HCT116 (cell line): ENCODE measurements at regions not wholly inside any gene's neighbourhood (a gene's known extent, or its start where the extent isn't known, plus 50 kb on each side); places are given as distances from the start of the nearest gene placed in this dataset.

Source experiments
- ATAC-seq: fragments of 200-7000 bp; cut with Tn5 transposase; 2 replicates; pipeline ENCODE4 v1.9.1; 2020; ENCODE audit warnings: mild to moderate bottlenecking, moderate library complexity
- BruUV-seq: library from RNA; stranded (reverse); fragments of 400-500 nt; replicated peaks from 2 replicates; lab custom pipeline; 2021; lab: Mats Ljungman, UMichigan
- CTCF ChIA-PET: fragments of 300-600 bp; sonication (Branson Sonifier 250); formaldehyde crosslinking; loops from one replicate; lab custom pipeline; 2021; ENCODE audit warnings: antibody characterized with exemption; lab: Charles Lee
- POLR2A ChIA-PET: fragments of 300-600, 350-600 bp; sonication (Branson Sonifier 250); formaldehyde crosslinking; loops from one replicate; lab custom pipeline; 2021; ENCODE audit warnings: antibody characterized with exemption; lab: Charles Lee
- RAD21 ChIA-PET, 2 experiments: fragments of 300-600 bp; sonication (Branson Sonifier 250); formaldehyde crosslinking; loops; one replicate each; lab custom pipeline; 2023; ENCODE audit warnings: low total read pairs in 2 of 2; ENCODE audit not compliant: uncharacterized antibody in 2 of 2, unreplicated experiment in 2 of 2, low non-redundant PET in 1 of 2; lab: Charles Lee
- DNase-seq: peaks from one replicate; pipeline ENCODE4 v3.0.0-alpha.2; 2010; ENCODE audit warnings: low read depth, low spot score
- H2AFZ ChIP-seq: fragments of 200-600 bp; shearing (Covaris generic), sonication (generic); 2 replicates; pipeline ENCODE4 v1.6.1; 2017; ENCODE audit warnings: low read depth, mixed run types, mixed read lengths, antibody characterized with exemption, low read length; ENCODE audit not compliant: poor library complexity, severe bottlenecking
- H3K27ac ChIP-seq: 2 replicates; pipeline ENCODE4 v1.5.1; 2012; ENCODE audit warnings: low read depth, low read length
- H3K27me3 ChIP-seq: fragments of 200-600 bp; sonication (generic); 2 replicates; pipeline ENCODE4 v1.6.1; 2016; ENCODE audit warnings: mixed run types, low read length, mixed read lengths; ENCODE audit not compliant: insufficient read depth
- H3K36me3 ChIP-seq, 2 experiments: fragments of 200-500 bp in 1 of 2; fragments of 200-600 bp in 1 of 2; sonication (Bioruptor generic) in 1 of 2; sonication (generic) in 1 of 2; 2 replicates each; pipeline versions ENCODE4 v1.5.1 to v1.6.1; 2014 to 2016; ENCODE audit warnings: low read length in 2 of 2, inconsistent platforms in 1 of 2, mixed read lengths in 1 of 2, mixed run types in 1 of 2; ENCODE audit not compliant: insufficient read depth in 2 of 2, control insufficient read depth in 1 of 2
- H3K4me1 ChIP-seq, 2 experiments: fragments of 200-600 bp in 1 of 2; sonication (generic) in 1 of 2; 2 replicates each; pipeline versions ENCODE4 v1.5.1 to v1.6.1; 2012 to 2017; ENCODE audit warnings: low read length in 2 of 2, inconsistent platforms in 1 of 2, mild to moderate bottlenecking in 1 of 2, mixed read lengths in 1 of 2, mixed run types in 1 of 2, moderate library complexity in 1 of 2; ENCODE audit not compliant: insufficient read depth in 2 of 2, control insufficient read depth in 1 of 2
- H3K4me2 ChIP-seq: fragments of 200-600 bp; sonication (generic); 2 replicates; pipeline ENCODE4 v1.6.1; 2017; ENCODE audit warnings: mixed run types, low read length, mixed read lengths
- H3K4me3 ChIP-seq, 2 experiments: fragments of 200-600 bp in 1 of 2; sonication (generic) in 1 of 2; replicated peaks in 1 of 2; 2 replicates each; pipeline ENCODE4 v1.5.1; 2011 to 2016; ENCODE audit warnings: low read length in 2 of 2, control low read depth in 1 of 2, low read depth in 1 of 2, mild to moderate bottlenecking in 1 of 2, mixed read lengths in 1 of 2, mixed run types in 1 of 2
- H3K79me2 ChIP-seq: fragments of 200-600 bp; sonication (generic); 2 replicates; pipeline ENCODE4 v1.6.1; 2017; ENCODE audit warnings: mild to moderate bottlenecking, mixed run types, low read length, moderate library complexity, mixed read lengths; ENCODE audit not compliant: insufficient read depth
- H3K9ac ChIP-seq: fragments of 200-600 bp; sonication (generic); 2 replicates; pipeline ENCODE4 v1.6.1; 2016; ENCODE audit warnings: low read length, mixed read lengths
- H3K9me2 ChIP-seq: fragments of 200-600 bp; sonication (generic), shearing (Covaris generic); 2 replicates; pipeline ENCODE4 v1.6.1; 2017; ENCODE audit warnings: mixed run types, mild to moderate bottlenecking, moderate library complexity; ENCODE audit not compliant: insufficient read depth
- H3K9me3 ChIP-seq, 2 experiments: fragments of 200-500 bp in 1 of 2; fragments of 200-600 bp in 1 of 2; sonication (Bioruptor generic) in 1 of 2; sonication (generic) in 1 of 2; 2 replicates each; pipeline ENCODE4 v1.6.1; 2014 to 2017; ENCODE audit warnings: low read length in 2 of 2, mixed read lengths in 2 of 2, inconsistent platforms in 1 of 2, low read depth in 1 of 2, mild to moderate bottlenecking in 1 of 2, mixed run types in 1 of 2, moderate library complexity in 1 of 2; ENCODE audit not compliant: control insufficient read depth in 1 of 2, insufficient read depth in 1 of 2
- H4K20me1 ChIP-seq: fragments of 200-600 bp; sonication (generic), shearing (Covaris generic); 2 replicates; pipeline ENCODE4 v1.6.1; 2017; ENCODE audit warnings: mixed run types, mild to moderate bottlenecking, moderate library complexity; ENCODE audit not compliant: insufficient read depth
- CBX3 ChIP-seq: IDR thresholded peaks from 2 replicates; pipeline ENCODE4 v1.6.1; 2012; ENCODE audit warnings: low read depth
- CEBPB ChIP-seq: IDR thresholded peaks from 2 replicates; pipeline ENCODE4 v1.6.1; 2012; ENCODE audit warnings: low read depth
- EGR1 ChIP-seq: IDR thresholded peaks from 2 replicates; pipeline ENCODE4 v1.6.1; 2012; ENCODE audit warnings: low read depth
- ELF1 ChIP-seq: IDR thresholded peaks from 2 replicates; pipeline ENCODE4 v1.6.1; 2012; ENCODE audit warnings: low read depth, borderline replicate concordance
- EZH2phosphoT487 ChIP-seq: fragments of 200-600 bp; IDR thresholded peaks from 2 replicates; pipeline ENCODE4 v1.6.1; 2018; ENCODE audit warnings: antibody characterized with exemption, borderline replicate concordance
- FOSL1 ChIP-seq: IDR thresholded peaks from 2 replicates; pipeline ENCODE4 v1.6.1; 2012; ENCODE audit warnings: low read depth
- JUND ChIP-seq: IDR thresholded peaks from 2 replicates; pipeline ENCODE4 v1.6.1; 2012
- POLR2A ChIP-seq: IDR thresholded peaks from 2 replicates; pipeline ENCODE4 v1.7.0; 2011; ENCODE audit warnings: borderline replicate concordance; ENCODE audit not compliant: insufficient read depth, insufficient read length; ENCODE audit errors: extremely low read depth
- POLR2AphosphoS5 ChIP-seq: IDR thresholded peaks from 2 replicates; pipeline ENCODE4 v1.6.1; 2011; ENCODE audit warnings: mild to moderate bottlenecking, low read depth, low read length, moderate library complexity
- RAD21 ChIP-seq: IDR thresholded peaks from 2 replicates; pipeline ENCODE4 v1.6.1; 2012; ENCODE audit warnings: low read depth, mild to moderate bottlenecking
- SIN3A ChIP-seq: IDR thresholded peaks from 2 replicates; pipeline ENCODE4 v1.6.1; 2012; ENCODE audit warnings: low read depth
- SP1 ChIP-seq: IDR thresholded peaks from 2 replicates; pipeline ENCODE4 v1.6.1; 2012; ENCODE audit warnings: low read depth
- SRF ChIP-seq: IDR thresholded peaks from 2 replicates; pipeline ENCODE4 v1.6.1; 2012; ENCODE audit warnings: low read depth
- TCF7L2 ChIP-seq: IDR thresholded peaks from 2 replicates; pipeline ENCODE4 v1.7.0; 2011; ENCODE audit warnings: borderline replicate concordance, inconsistent platforms; ENCODE audit not compliant: insufficient read depth, insufficient read length; ENCODE audit errors: extremely low read depth
- ZFX ChIP-seq: fragments of 450-650 bp; IDR thresholded peaks from 2 replicates; pipeline ENCODE4 v1.6.1; 2017
- ZNF274 ChIP-seq: fragments of 200-500 bp; sonication (Bioruptor generic); IDR thresholded peaks from 2 replicates; pipeline ENCODE4 v1.6.1; 2014; ENCODE audit warnings: mild to moderate bottlenecking, low read depth, low read length, inconsistent platforms
- intact Hi-C: fragments of 100-400 bp; cut with micrococcal nuclease; formaldehyde crosslinking; loops from 2 replicates; pipeline ENCODE4 v1.10.0; 2022
- TF ChIP-seq, protein P1 (sequence below): IDR thresholded peaks from 2 replicates; pipeline ENCODE4 v1.6.1; 2012
- TF ChIP-seq, protein P2 (sequence below): IDR thresholded peaks from 2 replicates; pipeline ENCODE4 v1.6.1; 2012; ENCODE audit warnings: low read depth
- TF ChIP-seq, protein P3 (sequence below), 3 experiments: fragments of 200-600 bp in 1 of 3; sonication (generic) in 1 of 3; IDR thresholded peaks in 2 of 3; conservative IDR thresholded peaks in 1 of 3; 2 replicates each; pipeline ENCODE4 v1.5.1; 2012 to 2017; ENCODE audit warnings: low read depth in 2 of 3, low read length in 2 of 3, antibody characterized with exemption in 1 of 3, borderline replicate concordance in 1 of 3, control low read depth in 1 of 3, mild to moderate bottlenecking in 1 of 3, mixed read lengths in 1 of 3, mixed run types in 1 of 3, moderate library complexity in 1 of 3; ENCODE audit not compliant: insufficient read depth in 1 of 3

DNA sequence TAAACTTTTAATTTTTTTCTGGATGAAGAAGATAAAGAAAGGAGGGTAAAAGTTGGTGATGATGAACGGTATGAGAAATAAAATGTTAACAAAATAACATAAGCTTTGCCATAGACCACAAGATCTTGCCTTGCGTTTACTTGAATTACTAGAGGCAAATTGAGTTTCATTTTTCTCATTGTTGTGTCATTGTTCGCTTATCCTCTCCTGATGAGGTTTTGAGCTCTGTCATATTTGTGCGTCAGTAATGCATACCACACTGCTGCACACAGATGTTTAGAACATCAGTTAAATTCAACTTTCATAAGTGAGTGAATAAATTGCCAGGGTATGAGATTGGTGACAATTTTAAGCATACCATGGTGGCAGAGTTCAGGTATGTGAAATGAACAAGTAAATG lies 843.6 kb downstream of the SUCLG1 start:
- ATAC-seq = no peak
- Histone ChIP-seq H3K27me3 (no peaks in the 10 kb centered on the region), H4K20me1 (no peaks in the 10 kb centered on the region), H3K4me3 (no peak overlapping the region), H3K9me2 (no peaks in the 10 kb centered on the region), H3K4me1 (no peaks in the 10 kb centered on the region), H3K9ac (no peak overlapping the region), H3K36me3 (no peaks in the 10 kb centered on the region), H3K9me3 (no peaks in the 10 kb centered on the region), H3K27ac (no peak overlapping the region), H3K4me2 (no peak overlapping the region), H3K79me2 (no peaks in the 10 kb centered on the region), H2AFZ (no peak overlapping the region)
- TF ChIP-seq CEBPB (no peak), POLR2A (no peak), ELF1 (no peak), SIN3A (no peak), ZNF274 (no peak), RAD21 (no peak), SRF (no peak), FOSL1 (no peak), JUND (no peak), EZH2phosphoT487 (no peak), TCF7L2 (no peak), CBX3 (no peak), SP1 (no peak), ZFX (no peak), EGR1 (no peak), POLR2AphosphoS5 (no peak)
- TF ChIP-seq, protein P1, sequence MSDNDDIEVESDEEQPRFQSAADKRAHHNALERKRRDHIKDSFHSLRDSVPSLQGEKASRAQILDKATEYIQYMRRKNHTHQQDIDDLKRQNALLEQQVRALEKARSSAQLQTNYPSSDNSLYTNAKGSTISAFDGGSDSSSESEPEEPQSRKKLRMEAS = no peak
- TF ChIP-seq, protein P2, sequence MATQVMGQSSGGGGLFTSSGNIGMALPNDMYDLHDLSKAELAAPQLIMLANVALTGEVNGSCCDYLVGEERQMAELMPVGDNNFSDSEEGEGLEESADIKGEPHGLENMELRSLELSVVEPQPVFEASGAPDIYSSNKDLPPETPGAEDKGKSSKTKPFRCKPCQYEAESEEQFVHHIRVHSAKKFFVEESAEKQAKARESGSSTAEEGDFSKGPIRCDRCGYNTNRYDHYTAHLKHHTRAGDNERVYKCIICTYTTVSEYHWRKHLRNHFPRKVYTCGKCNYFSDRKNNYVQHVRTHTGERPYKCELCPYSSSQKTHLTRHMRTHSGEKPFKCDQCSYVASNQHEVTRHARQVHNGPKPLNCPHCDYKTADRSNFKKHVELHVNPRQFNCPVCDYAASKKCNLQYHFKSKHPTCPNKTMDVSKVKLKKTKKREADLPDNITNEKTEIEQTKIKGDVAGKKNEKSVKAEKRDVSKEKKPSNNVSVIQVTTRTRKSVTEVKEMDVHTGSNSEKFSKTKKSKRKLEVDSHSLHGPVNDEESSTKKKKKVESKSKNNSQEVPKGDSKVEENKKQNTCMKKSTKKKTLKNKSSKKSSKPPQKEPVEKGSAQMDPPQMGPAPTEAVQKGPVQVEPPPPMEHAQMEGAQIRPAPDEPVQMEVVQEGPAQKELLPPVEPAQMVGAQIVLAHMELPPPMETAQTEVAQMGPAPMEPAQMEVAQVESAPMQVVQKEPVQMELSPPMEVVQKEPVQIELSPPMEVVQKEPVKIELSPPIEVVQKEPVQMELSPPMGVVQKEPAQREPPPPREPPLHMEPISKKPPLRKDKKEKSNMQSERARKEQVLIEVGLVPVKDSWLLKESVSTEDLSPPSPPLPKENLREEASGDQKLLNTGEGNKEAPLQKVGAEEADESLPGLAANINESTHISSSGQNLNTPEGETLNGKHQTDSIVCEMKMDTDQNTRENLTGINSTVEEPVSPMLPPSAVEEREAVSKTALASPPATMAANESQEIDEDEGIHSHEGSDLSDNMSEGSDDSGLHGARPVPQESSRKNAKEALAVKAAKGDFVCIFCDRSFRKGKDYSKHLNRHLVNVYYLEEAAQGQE = no peak
- TF ChIP-seq, protein P3, sequence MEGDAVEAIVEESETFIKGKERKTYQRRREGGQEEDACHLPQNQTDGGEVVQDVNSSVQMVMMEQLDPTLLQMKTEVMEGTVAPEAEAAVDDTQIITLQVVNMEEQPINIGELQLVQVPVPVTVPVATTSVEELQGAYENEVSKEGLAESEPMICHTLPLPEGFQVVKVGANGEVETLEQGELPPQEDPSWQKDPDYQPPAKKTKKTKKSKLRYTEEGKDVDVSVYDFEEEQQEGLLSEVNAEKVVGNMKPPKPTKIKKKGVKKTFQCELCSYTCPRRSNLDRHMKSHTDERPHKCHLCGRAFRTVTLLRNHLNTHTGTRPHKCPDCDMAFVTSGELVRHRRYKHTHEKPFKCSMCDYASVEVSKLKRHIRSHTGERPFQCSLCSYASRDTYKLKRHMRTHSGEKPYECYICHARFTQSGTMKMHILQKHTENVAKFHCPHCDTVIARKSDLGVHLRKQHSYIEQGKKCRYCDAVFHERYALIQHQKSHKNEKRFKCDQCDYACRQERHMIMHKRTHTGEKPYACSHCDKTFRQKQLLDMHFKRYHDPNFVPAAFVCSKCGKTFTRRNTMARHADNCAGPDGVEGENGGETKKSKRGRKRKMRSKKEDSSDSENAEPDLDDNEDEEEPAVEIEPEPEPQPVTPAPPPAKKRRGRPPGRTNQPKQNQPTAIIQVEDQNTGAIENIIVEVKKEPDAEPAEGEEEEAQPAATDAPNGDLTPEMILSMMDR (IDR thresholded peaks at IDR 0.05 in 2 of 3, conservative IDR thresholded peaks at IDR 0.05 in 1 of 3; ENCODE audit: borderline replicate concordance in 1 of 3, insufficient read depth in 1 of 3, low read depth in 2 of 3, low read length in 2 of 3) = no peak
- POLR2A ChIA-PET = no interaction called here
- no peak for DNase-seq
- no TSS peak for BruUV-seq
- CTCF ChIA-PET = no interaction called here
- intact Hi-C loops = no loop called here
- RAD21 ChIA-PET = no interaction called here
